Neural progenitor cell (in vitro differentiated cells): ENCODE measurements at regions not wholly inside any gene's neighbourhood (a gene's known extent, or its start where the extent isn't known, plus 50 kb on each side); places are given as distances from the start of the nearest gene placed in this dataset.

Experiments
- DNase-seq: peaks from one replicate; pipeline ENCODE4 v3.0.0-alpha.2; 2016; ENCODE audit warnings: low spot score
- H2AFZ ChIP-seq: fragments of 200-600 bp; sonication (generic); replicated peaks from 2 replicates; pipeline ENCODE4 v1.6.1; 2016; ENCODE audit warnings: antibody characterized with exemption
- H3F3A ChIP-seq: fragments of 200-600 bp; sonication (generic); 2 replicates; pipeline ENCODE4 v1.6.1; 2016; ENCODE audit warnings: antibody characterized with exemption, low read depth
- H3K27ac ChIP-seq: fragments of 200-600 bp; sonication (generic); 2 replicates; pipeline ENCODE4 v1.5.1; 2016; ENCODE audit warnings: mild to moderate bottlenecking
- H3K27me3 ChIP-seq: fragments of 200-600 bp; sonication (generic); 2 replicates; pipeline ENCODE4 v1.6.1; 2016; ENCODE audit warnings: mild to moderate bottlenecking, moderate library complexity
- H3K36me3 ChIP-seq: fragments of 200-600 bp; sonication (generic); 2 replicates; pipeline ENCODE4 v1.5.1; 2016
- H3K4me1 ChIP-seq: fragments of 200-600 bp; sonication (generic); 2 replicates; pipeline ENCODE4 v1.6.1; 2016; ENCODE audit warnings: mixed run types
- H3K4me2 ChIP-seq: fragments of 200-600 bp; sonication (generic); 2 replicates; pipeline ENCODE4 v1.6.1; 2016
- H3K4me3 ChIP-seq: fragments of 200-600 bp; sonication (generic); 2 replicates; pipeline ENCODE4 v1.5.1; 2016
- H3K79me2 ChIP-seq: fragments of 200-600 bp; sonication (generic); 2 replicates; pipeline ENCODE4 v1.6.1; 2016; ENCODE audit warnings: low read depth
- H3K9ac ChIP-seq: fragments of 200-600 bp; sonication (generic); 2 replicates; pipeline ENCODE4 v1.6.1; 2016
- H3K9me3 ChIP-seq: fragments of 200-600 bp; sonication (generic); 2 replicates; pipeline ENCODE4 v1.5.1; 2016; ENCODE audit warnings: low read depth
- H4K20me1 ChIP-seq: fragments of 200-600 bp; sonication (generic); 2 replicates; pipeline ENCODE4 v1.6.1; 2016; ENCODE audit warnings: low read depth
- H3K27ac Mint-ChIP-seq: 3 replicates; pipeline ENCODE4 v1.8.0; 2021; ENCODE audit warnings: mixed read lengths
- H3K27me3 Mint-ChIP-seq: 2 replicates; pipeline ENCODE4 v1.8.0; 2022; ENCODE audit warnings: low read depth, mild to moderate bottlenecking, inconsistent platforms, moderate library complexity, mixed read lengths; ENCODE audit not compliant: insufficient read depth
- H3K36me3 Mint-ChIP-seq: 3 replicates; pipeline ENCODE4 v1.8.0; 2021; ENCODE audit warnings: mixed read lengths
- H3K4me1 Mint-ChIP-seq: 3 replicates; pipeline ENCODE4 v1.8.0; 2021; ENCODE audit warnings: mixed read lengths
- H3K4me3 Mint-ChIP-seq: 3 replicates; pipeline ENCODE4 v1.8.0; 2021; ENCODE audit warnings: mild to moderate bottlenecking, moderate library complexity, mixed read lengths
- H3K9me3 Mint-ChIP-seq: 3 replicates; pipeline ENCODE4 v1.8.0; 2020; ENCODE audit warnings: mixed read lengths
- EZH2 ChIP-seq: fragments of 200-600 bp; sonication (generic); IDR thresholded peaks from 2 replicates; pipeline ENCODE4 v1.6.1; 2017; ENCODE audit warnings: antibody characterized with exemption, mild to moderate bottlenecking, moderate library complexity
- EZH2phosphoT487 ChIP-seq: fragments of 200-600 bp; sonication (generic); IDR thresholded peaks from 2 replicates; pipeline ENCODE4 v1.6.1; 2017; ENCODE audit warnings: antibody characterized with exemption
- TF ChIP-seq, protein P1 (sequence below): fragments of 200-600 bp; sonication (generic); IDR thresholded peaks from 2 replicates; pipeline ENCODE4 v1.5.1; 2017; ENCODE audit warnings: antibody characterized with exemption, mild to moderate bottlenecking

DNA sequence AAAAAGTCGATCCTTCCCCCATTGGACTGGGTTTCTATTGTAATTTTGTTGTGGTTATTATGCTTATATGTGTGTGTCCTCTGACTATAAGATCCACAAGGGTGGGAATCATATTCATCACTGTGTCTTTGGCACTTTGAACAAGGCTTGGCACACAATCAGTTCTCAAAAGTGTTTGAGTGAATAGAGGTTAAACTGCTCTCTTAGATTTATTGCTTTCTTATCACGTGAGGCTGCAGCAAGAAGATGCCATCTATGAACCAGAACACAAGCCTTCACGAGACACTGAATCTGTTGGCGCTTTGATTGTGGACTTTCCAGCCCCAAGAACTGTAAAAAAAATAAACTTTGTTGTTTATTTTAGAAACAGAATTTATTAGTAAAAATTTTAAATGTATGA, 295.0 kb upstream of the MDFIC2 start:
- Histone ChIP-seq H3K4me2 (no peak overlapping the region), H3K4me3 (no peak overlapping the region), H3K27me3 (no peaks in the 10 kb centered on the region), H3F3A (no peaks in the 10 kb centered on the region), H3K9ac (no peak overlapping the region), H3K79me2 (no peaks in the 10 kb centered on the region), H3K36me3 (no peaks in the 10 kb centered on the region), H4K20me1 (no peaks in the 10 kb centered on the region), H3K4me1 (no peaks in the 10 kb centered on the region), H3K9me3 (no peaks in the 10 kb centered on the region), H3K27ac (no peak overlapping the region), H2AFZ (no peak overlapping the region)
- TF ChIP-seq, protein P1, sequence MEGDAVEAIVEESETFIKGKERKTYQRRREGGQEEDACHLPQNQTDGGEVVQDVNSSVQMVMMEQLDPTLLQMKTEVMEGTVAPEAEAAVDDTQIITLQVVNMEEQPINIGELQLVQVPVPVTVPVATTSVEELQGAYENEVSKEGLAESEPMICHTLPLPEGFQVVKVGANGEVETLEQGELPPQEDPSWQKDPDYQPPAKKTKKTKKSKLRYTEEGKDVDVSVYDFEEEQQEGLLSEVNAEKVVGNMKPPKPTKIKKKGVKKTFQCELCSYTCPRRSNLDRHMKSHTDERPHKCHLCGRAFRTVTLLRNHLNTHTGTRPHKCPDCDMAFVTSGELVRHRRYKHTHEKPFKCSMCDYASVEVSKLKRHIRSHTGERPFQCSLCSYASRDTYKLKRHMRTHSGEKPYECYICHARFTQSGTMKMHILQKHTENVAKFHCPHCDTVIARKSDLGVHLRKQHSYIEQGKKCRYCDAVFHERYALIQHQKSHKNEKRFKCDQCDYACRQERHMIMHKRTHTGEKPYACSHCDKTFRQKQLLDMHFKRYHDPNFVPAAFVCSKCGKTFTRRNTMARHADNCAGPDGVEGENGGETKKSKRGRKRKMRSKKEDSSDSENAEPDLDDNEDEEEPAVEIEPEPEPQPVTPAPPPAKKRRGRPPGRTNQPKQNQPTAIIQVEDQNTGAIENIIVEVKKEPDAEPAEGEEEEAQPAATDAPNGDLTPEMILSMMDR, result no peak
- no peak for TF ChIP-seq EZH2
- no peak for TF ChIP-seq EZH2phosphoT487
- no peak for DNase-seq
- Mint-ChIP-seq H3K36me3 (no peaks in the 10 kb centered on the region), H3K4me3 (no peak overlapping the region), H3K27ac (no peak overlapping the region), H3K27me3 (peaks cover 2% of the 10 kb centered on the region), H3K4me1 (peaks cover 5% of the 10 kb centered on the region), H3K9me3 (peaks cover 3% of the 10 kb centered on the region)

DNA sequence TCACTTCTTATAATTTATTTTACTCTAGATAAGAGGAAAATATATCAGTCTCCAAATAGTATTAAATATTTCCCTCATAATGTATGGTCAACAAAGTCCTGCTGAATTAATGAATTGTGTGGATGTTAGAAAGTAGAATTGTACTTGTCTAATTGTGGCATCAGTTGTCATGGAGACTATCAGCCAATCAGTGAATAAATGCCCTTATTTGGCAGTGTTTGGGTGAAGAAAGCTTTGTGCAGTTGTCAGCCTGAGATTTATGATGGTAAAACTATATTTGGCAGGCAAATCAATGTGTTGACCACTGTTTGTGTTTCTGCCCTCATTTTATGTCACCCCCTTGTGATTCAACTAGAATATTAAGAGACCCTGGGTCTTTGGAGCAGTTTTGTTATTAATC, 293.6 kb upstream of the MDFIC2 start:
- Mint-ChIP-seq H3K4me3 (no peak overlapping the region), H3K27ac (no peak overlapping the region), H3K9me3 (peaks cover under 1% of the 10 kb centered on the region), H3K36me3 (no peaks in the 10 kb centered on the region), H3K4me1 (peaks cover 5% of the 10 kb centered on the region), H3K27me3 (peaks cover 2% of the 10 kb centered on the region)
- Histone ChIP-seq H3K4me3 (no peak overlapping the region), H3K4me1 (no peaks in the 10 kb centered on the region), H3K79me2 (no peaks in the 10 kb centered on the region), H3K27me3 (no peaks in the 10 kb centered on the region), H4K20me1 (no peaks in the 10 kb centered on the region), H3K4me2 (no peak overlapping the region), H3K27ac (no peak overlapping the region), H3F3A (no peaks in the 10 kb centered on the region), H2AFZ (no peak overlapping the region), H3K9ac (no peak overlapping the region), H3K9me3 (no peaks in the 10 kb centered on the region), H3K36me3 (no peaks in the 10 kb centered on the region)
- DNase-seq, result no peak
- TF ChIP-seq EZH2 (no peak), EZH2phosphoT487 (no peak)
- TF ChIP-seq, protein P1, result no peak

DNA sequence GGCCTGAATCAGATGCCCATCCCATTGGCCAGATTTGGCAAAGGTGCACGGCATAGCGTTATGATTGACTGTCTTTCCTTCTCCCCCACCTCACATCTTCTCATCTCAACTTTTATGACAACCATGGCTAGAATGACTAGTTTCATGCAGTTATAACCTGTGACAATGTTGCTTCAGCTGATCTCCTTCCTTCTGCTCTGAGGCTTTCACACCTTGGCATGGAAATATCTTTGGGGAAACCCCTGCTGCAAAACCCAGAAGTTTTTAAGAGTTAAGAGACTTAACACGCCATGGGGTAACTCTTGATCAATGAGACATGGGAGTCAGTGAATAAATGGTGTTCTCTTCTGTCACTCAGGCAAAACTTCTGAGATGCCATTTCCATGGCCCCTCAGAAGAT, 290.7 kb upstream of the MDFIC2 start:
- Mint-ChIP-seq H3K27me3 (peaks cover 2% of the 10 kb centered on the region), H3K4me1 (peaks cover 5% of the 10 kb centered on the region)
- no peak overlapping the region for H3K4me2 ChIP-seq

More for the DNA sequence above, 290.7 kb upstream of the MDFIC2 start:
- no peaks in the 10 kb centered on the region for H3K36me3 Mint-ChIP-seq
- H3F3A ChIP-seq, result no peaks in the 10 kb centered on the region
- H2AFZ ChIP-seq, result no peak overlapping the region
- no peaks in the 10 kb centered on the region for H3K79me2 ChIP-seq
- no peaks in the 10 kb centered on the region for H3K27me3 ChIP-seq
- no peak overlapping the region for H3K27ac ChIP-seq
- H4K20me1 ChIP-seq, result no peaks in the 10 kb centered on the region
- H3K36me3 ChIP-seq, result no peaks in the 10 kb centered on the region
- H3K27ac Mint-ChIP-seq, result no peak overlapping the region
- no peak overlapping the region for H3K4me3 Mint-ChIP-seq
- no peak for DNase-seq
- no peak for TF ChIP-seq EZH2phosphoT487
- no peak for TF ChIP-seq EZH2
- TF ChIP-seq, protein P1, result no peak
- H3K4me1 ChIP-seq, result no peaks in the 10 kb centered on the region
- no peak overlapping the region for H3K9ac ChIP-seq
- H3K9me3 Mint-ChIP-seq, result no peaks in the 10 kb centered on the region
- H3K9me3 ChIP-seq, result no peaks in the 10 kb centered on the region
- H3K4me3 ChIP-seq, result no peak overlapping the region
